ENCODE measurements at regions not wholly inside any gene's neighbourhood (a gene's known extent, or its start where the extent isn't known, plus 50 kb on each side); places are given as distances from the start of the nearest gene placed in this dataset.

DNA sequence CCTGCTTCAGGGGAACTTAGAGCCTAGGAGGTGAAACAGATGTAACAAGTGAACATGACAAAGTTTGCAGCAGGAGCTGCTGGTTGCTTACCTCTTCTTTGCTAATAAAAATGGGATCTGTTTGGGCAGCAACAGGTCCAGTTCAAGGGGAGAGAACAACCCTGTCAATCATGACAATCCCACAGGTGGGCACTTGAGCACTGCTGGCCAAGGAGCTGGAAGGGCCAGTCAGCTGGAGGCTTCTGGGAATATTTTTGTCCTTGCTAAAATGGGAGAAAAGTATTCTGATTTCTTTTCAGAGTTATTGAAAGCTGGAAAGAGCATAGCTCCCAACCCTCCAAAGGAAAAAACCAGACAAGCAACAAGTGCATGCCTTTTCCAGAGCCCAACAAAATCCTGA, 477.7 kb upstream of the SULF2 start:
- FAIRE-seq, result no peak

DNA sequence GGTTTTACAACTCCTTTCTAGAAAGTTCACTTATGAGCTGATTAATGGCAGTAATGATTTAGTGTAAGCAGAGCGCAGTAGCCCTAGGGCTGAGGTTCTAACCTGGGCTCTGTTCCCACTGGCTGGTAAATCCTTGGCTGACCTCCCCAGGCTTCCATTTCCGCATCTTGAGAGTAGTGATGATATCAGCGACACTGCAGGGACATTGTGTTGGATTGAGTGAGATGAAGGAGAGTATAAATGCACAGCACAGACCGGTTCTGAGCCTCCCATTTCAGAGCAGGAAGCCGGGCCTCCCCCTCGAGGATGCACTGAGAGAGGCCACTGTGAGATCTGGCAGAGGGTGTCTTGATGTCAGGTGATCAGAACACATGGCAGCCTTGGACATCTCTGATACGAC, 477.2 kb upstream of the SULF2 start:
- FAIRE-seq (no peak), DNase-seq (ENCODE audit: low spot score in 2 of 2) (no peak)

More for the DNA sequence above, 477.7 kb upstream of the SULF2 start:
- no peak for DNase-seq (ENCODE audit: low spot score in 2 of 2)

DNA sequence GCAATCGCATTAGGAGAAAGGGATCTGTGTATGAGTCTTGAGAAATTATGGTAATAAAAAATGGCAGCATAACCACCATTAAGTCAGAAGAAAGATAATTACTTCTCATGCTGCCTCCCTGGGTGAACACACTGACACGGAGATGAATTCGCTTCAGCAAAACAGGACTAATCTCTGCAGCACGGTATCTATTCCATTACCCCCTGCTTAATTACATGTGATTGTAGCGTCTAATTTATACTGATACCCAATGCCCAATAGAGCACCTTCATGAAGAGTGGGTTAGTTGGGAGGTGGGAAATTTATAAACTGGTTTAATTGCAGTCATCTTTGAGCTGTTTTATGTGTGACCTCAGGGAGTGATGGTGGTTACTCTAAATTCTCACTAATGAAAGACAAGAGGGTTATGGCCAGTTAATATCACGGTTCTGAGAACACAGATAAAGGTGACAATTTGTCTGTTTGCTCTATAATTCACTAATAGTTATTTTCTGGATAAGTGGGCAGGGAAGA, 476.2 kb upstream of the SULF2 start:
- FAIRE-seq (no peak), DNase-seq (ENCODE audit: low spot score in 2 of 2) (no peak)

DNA sequence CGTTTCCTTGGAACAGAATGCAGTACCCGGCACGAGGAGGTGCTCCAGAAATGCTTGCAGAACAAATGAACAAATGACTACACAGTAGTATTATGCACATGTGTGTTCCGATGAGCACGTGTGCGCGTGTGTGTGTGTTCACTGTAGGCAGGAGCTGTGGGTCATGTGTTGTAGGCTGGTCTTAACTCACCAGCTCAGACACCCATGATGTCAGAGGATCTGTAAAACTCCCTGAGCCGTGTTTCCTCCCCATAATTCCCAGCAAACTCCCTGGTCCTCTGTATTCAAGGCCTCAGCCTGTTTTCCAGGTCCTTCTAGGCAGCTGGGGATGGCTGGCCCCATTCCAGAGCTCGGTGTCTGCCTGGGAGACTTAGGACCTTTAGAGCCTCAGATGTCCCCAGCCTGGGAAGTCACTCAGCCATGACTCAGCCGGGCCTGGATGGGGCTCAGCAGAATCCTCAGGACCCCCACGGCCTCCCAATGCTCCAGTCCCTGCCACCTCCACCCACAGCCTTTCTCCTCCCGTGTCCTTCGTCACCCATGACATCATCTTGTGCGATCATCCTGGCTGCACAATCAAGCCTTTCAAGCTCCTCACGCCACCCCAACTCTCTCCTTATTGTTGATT, 475.0 kb upstream of the SULF2 start:
- DNase-seq (ENCODE audit: low spot score in 2 of 2) (no peak), FAIRE-seq (no peak)

DNA sequence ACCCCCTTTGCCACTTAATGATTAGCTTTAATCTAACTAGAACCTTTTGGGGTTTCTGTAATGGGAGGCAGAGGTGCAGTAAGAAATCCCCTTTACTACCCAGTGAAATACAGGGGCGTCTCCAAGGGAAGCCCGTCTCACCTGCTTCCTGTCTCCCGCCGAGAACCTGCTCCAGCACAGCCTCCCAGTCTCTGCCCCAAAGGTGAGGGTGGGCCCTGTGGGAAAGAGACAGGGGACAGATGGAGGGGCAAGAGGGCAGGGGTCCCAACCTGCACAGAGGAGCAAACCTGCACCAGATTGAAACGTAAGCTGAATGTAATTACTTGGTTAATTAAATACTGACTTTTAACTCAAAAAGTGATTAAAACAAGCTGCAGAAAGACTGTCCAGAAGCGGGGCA, 474.2 kb upstream of the SULF2 start:
- DNase-seq (ENCODE audit: low spot score in 2 of 2) (no peak), FAIRE-seq (no peak)

DNA sequence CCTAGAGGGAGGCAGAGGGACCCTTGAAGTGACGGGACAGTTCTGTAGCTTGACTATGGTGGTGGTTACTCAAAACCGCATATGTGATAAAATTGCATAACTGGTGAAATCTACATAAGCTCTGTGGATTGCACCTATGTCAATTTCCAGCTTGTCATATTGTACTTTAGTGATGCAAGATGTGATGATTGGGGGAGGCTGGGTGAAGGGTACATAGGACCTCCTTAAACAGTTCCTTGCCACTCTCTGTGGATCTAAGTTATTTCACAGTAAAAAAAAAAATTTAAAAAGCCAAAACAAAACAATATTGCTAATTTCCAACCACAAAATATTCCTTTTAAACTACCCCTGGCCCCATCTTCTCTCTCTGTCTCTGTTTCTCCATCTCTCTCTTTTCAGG, 472.6 kb upstream of the SULF2 start:
- FAIRE-seq, result no peak
- DNase-seq (ENCODE audit: low spot score in 2 of 2), result no peak

DNA sequence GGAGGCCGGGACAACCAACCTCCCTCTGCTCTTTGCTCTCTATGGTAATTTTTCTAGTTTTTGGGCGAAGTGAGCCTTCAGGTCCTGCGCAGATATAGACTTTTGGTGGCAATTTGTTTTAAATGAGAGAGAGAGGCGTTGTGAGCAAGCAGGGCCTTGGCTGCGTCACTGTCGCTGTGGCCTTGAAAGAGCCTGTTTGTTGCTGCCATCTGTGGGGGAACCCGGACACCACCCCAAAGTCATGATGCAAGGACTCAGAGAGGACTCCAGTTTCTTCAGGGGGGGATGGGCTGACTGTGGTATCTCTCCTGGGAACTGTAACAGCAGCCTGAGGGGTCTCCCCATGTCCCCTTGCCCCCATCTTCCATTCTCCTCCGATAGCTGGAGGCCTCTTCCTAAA, 462.7 kb upstream of the SULF2 start:
- no peak for FAIRE-seq
- no peak for DNase-seq (ENCODE audit: low spot score in 2 of 2)

DNA sequence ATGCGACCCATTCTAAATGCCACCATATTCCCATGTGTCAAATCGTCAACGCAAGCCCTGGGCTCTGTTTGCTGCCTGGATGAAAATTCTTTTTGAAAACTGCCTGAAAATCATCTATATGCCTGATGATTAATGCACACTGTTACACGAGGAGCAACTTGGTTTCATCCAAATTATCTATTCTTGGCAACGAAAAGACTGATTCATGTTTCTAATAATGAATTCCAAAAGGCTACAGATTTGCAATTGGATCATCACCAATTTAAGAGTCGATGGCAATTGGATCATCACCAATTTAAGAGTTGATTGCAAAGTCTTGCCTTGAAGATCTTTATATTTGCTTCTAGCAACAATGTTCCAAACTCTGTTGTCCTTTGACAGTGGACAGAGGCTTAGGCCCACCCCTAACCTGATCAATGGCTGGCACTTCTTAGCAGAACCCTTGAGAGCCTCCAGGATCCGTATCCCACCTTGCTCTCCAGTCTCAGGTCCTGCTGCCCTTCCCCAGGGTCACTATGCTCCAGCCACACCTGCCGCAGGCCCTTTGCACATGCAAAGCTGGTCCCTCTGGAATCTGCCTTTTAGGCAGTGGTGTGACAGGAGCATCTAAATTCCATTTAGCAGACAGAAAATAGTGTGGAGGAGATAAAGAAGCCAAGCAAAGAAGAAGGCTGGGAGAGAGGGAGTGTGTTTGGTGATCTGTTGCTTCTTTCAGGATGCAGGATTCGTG, 460.9 kb upstream of the SULF2 start:
- DNase-seq (ENCODE audit: low spot score in 2 of 2) (no peak), FAIRE-seq (no peak)

DNA sequence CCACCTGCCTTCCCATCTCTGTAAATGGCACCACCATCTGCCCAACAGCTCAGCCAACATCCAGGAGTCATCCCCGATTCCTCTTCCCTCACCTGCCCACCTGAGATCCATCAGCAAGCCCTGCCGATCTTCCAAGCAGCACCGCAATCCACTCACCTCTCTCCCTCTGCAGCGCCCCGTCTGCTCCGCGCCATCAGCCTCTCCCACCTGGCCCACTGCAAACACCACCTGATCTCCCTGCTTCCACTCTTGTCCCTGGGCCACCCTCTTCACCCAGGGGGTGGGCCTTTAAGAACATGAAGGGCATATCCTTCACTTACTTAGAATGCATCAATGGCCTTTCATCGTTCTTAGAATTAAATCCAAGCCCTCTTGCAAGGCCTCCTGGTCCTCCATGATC, 457.3 kb upstream of the SULF2 start:
- FAIRE-seq, result no peak
- DNase-seq (ENCODE audit: low spot score in 2 of 2), result no peak

DNA sequence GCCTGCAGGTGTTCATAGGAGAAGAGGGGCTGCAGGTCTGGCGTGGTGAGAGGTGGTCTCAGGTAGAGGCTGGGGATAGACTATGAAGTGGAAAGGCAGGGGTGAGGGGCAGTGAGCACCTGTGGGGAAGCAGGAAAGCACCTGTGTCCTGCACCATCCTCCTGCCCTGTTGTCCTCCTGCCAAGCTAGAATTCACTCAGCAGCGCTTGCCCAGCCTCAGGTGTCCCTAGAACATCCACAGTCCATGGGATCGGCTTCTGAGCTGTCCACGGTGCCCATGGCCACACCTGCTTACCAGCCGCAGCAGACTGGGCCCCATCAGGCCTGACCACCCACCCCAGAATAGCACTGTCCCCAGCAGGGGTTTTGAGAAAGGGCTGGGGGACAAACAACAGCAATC, 456.2 kb upstream of the SULF2 start:
- FAIRE-seq (no peak), DNase-seq (ENCODE audit: low spot score in 2 of 2) (no peak)

DNA sequence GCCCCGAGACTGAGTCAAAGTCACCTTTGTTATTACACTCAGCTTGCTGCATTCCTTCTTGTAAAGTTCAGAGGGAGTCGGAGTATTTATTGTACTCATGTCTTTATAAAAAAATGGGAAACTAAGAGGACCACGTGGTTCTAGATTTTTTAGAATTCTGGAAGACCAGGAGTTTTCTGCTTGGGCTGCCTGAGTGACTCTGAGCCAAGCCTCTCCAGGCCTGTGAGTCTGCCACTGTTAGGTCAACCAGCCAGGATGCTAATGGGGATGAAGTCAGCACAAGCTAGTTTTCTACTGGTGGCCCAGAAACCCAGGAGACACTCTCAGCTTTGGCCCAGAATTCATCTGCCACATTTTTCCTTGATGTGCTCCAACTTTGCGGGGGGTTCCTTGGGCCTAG, 453.5 kb upstream of the SULF2 start:
- no peak for DNase-seq (ENCODE audit: low spot score in 2 of 2)
- no peak for FAIRE-seq

DNA sequence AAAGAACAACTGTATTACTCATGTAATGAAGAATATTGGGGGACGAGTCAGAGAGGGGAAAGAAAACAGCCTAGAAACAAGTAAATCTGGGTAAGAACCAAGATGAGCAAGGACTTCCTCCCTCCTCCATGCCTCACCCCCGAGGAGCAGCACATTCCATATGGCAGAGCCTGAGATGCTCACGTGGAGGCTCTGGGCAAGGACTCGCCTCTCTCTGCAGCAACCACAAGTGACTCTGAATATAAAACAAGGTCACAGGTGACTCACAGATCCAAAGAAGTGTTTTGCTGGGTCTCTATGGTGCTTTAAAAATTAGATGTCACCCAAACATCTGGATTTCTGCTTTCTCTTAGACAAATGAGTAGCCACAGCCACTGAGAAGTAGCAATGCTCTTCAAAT, 453.0 kb upstream of the SULF2 start:
- no peak for FAIRE-seq
- no peak for DNase-seq (ENCODE audit: low spot score in 2 of 2)

DNA sequence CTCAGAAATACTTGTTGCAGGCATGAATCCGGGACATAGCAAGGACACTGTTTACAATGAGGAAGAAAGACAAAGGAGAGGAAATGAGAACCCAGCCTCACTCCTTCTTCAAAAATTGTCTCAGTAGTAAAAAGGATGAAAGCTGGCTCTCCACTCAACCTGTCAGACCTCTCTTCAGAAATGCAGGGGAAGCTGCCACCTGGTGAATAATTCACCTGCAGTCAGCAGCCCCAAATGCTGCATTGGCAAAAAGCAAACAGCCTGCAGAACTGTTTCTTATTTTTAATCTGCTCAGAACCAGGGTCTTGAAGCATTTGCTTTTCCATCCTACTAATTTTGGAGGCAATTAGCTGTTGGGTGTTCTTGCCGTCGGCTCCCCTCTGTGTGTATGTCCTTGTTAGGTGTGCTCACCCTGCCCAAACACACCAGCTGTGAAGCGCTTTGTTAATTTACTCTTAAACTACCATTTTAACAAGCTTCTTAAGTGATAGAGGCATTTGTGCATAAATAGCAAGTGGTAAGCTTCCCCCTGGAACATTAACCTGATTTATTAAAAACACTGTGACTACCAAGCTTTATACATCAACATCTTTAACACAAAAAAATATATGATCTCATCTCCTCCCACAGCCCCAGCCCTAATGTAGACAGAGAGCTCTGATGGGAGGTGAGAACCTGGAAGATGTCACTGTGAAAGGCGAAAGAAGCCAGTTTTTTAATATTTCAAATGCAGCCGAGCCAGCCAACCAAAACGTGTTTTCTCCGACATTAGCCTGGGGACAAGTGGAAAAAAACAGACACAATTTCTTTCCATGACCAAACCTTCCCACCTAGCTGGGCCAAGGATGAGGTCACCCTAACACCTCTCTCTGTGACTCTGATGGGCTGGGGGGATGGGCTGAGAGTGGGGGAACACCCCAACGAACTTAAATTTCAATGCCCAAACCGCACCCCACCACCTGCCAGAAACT, 451.0 kb upstream of the SULF2 start:
- DNase-seq (ENCODE audit: low spot score in 2 of 2), result no peak

DNA sequence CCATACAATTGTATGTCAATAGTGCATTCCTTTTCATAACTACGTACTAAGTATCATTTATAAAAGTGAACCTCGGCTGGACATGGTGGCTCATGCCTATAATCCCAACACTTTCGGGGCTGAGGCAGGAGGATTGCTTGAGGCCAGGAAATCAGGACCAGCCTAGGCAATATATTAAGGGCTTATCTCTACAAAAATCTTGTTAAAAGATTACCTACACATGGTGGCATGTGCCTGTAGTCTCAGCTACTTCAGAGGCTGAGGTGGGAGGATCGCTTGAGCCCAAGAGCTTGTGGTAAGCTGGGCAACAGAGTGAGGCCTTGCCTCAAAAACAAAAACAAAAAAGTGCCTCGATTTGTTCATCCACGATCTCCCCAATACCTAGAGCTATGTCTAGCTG, 449.7 kb upstream of the SULF2 start:
- DNase-seq (ENCODE audit: low spot score in 2 of 2) (no peak), FAIRE-seq (no peak)

More for the DNA sequence above, 451.0 kb upstream of the SULF2 start:
- FAIRE-seq, result no peak

DNA sequence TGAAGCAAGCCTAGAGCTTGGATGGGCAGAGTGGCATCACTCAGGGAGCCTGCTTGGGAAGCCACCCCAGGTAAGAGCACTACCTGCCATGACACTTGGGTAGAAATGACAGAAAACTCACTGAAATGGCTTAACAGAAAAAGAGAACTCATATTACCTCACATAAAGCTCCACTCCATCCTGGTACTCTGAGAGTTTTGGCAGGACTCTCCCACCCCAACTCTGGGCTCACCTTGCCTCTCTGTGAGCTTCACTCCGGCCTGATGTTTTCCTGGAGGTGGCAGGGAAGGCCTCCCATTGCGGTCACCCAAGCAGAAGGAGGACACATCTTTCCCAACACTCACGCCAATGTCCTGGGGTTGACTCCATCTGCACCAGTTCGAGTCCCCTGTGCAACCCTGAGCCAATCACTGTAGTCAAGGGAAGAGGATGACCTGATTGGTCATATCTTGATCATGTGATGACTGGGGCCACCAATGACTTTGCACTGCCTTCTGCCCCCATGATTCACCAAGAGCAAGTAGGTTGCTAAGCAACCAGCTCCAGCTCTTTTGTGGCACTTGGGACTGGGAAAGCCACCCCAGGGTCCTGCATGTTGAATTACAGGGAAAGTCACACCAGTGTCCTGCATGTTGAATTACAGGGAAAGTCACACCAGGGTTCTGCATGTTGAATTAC, 446.1 kb upstream of the SULF2 start:
- FAIRE-seq, result no peak
- no peak for DNase-seq (ENCODE audit: low spot score in 2 of 2)

DNA sequence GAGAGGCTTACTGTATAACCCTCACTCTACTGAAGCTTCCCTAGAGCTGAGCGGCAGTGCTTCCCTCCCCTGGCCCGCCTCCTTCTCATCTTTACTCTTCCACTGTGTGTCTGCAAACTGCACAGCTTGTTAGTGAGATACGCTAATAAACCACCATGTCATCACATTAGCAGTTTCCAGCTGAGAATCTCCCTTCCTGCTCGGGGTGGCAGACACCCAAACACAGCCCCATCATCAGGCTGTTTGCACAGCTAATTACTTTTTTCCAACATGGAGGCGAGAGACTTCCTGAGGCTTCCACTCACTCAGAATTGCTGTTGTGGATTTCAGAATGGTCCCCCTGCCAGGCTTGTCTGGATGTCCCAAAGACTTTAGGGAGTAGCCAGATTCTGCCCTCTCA, 444.9 kb upstream of the SULF2 start:
- DNase-seq (ENCODE audit: low spot score in 2 of 2), result no peak
- FAIRE-seq, result no peak

DNA sequence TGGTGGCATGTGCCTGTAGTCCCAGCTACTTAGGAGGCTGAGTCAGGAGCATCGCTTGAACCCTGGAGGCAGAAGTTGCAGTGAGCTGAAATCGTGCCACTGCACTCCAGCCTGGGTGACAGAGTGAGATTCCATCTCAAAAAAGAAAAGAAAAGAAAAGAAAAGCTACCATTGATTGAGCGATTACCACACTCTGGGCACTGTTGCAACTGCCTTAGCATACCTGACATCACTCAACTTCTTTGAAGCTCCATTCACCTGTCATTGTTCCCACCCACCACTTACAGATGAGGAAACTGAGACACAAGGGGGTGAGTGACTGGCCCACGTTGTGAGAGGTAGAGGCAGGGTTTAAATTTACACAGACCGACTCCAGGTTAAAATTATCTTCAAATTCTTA, 442.1 kb upstream of the SULF2 start:
- DNase-seq (ENCODE audit: low spot score in 2 of 2) (no peak), FAIRE-seq (no peak)

DNA sequence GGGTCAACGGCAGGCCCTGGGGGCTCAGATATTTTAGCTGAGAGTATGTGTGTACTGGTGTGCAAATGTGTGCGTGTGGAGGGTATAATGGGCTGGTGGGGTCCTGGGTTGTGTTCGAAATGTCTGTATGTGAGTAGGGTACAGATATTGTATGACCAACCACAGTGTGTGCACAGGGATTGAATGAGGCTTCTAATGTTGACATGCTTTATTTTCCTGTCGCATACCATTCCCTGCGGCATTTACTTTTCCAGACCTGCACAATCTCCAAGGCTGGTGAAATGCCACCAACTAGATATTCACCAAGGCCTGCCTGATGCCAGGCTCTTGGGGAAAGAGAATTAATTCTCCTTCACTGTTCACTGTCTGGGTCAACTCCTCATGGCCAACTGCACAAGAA, 441.4 kb upstream of the SULF2 start:
- DNase-seq (ENCODE audit: low spot score in 2 of 2), result no peak
- FAIRE-seq, result no peak

DNA sequence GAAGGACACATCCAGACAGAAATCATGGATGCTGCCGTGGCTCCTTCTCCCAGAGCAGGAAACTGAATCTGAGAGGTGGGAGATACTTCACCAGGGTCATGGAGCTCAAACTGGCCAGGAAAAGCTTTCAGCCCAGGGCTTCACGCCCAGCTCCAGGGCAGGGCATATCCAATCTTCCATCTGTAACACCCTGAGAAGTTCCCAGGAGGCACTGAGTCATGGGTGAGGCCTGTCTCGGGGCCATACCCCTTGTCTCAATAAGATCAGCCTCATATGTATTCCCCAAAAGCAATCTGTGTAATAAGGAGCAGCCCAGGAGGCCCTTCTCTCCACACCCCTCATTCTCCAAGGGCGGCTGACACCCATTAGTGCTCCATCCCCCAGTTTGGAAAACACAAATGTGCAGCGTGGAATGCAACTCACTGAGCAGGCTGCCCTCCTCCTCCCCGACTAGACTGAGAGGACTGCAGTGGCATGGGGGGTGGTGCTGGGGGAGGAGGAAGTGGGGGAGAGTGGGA, 439.3 kb upstream of the SULF2 start:
- no peak for DNase-seq (ENCODE audit: low spot score in 2 of 2)
- no peak for FAIRE-seq

DNA sequence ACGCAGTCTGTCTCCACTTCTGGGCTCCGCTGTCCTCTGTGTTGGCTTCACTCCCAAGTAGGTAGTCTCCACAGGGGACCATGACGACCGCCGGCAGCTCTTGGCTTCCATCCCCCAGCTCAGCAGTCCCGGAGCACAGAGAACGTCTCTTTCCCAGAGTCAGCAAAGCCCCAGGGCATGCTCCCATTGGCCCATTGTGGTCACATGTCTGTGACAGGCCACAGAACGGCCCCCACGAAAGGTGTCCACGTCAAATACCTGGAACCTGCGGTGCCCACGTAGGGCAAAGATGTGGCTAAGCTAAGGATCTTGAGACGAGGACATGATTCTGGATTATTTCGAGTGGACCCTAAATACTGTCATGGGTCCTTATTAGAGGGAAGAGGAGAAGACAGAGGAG, 438.4 kb upstream of the SULF2 start:
- no peak for DNase-seq (ENCODE audit: low spot score in 2 of 2)
- no peak for FAIRE-seq

Data from frontal cortex (tissue), 3 donors.